NCI-H2029 (cell line): ENCODE measurements at regions not wholly inside any gene's neighbourhood (a gene's known extent, or its start where the extent isn't known, plus 50 kb on each side); places are given as distances from the start of the nearest gene placed in this dataset.

Experiments used
- DNase-seq: peaks from one replicate; lab custom pipeline; 2025; lab: John Stamatoyannopoulos, UW

DNA sequence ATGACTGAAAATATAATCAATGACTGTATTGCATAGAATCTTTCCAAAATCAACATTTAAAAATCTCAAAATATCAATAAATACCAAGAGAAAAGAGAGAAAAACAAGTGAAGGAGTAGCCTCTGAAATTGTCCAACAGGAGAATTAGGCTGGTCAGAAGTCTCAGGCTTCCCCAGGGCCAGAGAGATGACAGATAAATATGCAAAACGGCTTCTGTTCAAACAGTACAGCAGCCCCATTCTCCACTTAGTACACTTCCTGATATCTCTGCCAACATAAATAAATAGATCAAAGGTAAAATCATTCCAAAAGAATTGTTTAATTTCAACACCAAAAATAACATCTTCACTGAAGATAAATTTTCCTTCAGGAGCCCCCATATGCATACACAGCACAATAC lies 204.7 kb upstream of the GABRA2 start:
- DNase-seq: peak; percentile 2

DNA sequence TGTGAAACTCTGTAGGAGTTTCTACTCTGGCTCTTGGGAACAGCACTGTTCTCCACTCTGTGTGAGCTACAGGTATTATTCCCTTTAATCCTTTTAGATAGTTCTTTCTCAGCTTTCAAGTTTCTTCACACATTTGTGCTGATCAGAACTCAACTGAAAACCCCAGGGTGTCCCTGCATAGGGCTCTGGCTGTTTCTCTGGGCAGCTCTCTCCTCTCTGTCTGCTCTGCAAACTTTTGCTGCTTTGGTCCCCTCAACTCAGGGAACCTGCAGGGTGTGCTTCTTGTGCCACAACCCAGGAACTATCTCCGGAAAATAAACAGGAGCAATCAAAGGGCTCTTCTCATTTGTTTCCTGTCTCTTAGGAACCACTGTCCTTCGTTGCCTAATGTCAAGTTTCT lies 196.6 kb upstream of the GABRA2 start:
- no peak for DNase-seq

DNA sequence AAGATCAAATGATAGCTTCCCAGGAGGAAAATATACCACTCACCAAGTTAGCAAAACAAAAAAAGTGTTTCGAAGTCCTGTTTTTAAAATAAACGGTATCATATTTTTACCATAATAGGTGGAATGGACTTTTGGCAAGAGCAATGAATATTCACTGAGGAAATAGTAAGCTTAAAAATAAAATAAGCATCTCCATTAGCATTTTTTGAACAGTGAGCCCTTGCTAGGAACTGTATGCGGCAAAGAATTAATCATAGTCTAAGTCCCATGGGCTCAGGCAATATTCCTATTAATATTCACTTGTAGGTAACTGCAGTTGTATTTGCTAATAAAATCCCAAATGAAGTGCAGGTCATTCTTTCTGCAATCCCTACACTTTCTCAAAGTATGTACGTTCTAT lies 191.7 kb upstream of the GABRA2 start:
- DNase-seq: no peak

DNA sequence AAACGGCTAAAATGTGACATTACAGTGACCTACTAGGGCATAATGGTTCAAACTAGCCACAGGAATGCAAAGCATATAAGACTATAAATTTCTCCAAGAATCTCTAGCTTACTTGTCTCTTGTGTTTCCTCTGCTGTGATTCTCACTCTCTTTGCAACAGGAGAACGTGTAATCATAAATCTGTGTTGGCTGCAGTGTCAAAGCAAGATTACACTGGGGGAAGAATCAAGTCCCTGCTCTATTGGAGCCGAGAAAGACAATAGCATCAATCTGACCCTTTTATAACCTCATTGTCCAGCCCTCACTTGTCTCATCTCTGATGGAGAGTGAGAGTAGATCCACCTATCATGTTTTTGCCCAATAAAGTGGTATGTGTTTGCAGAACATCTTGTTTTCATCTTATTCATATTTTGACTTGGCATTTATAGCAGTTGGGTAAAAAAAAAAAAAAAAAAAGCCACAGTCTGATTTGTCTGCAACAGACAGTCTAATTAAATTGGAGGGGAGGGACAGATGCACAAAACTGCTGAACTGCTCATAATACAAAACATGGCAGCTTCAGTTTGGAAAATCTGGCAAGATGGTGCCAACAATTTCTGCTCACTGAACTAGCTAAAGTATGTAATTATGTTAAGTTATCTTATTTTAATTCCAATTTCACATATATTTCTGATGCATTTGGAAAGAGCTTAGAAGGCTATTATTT lies 165.0 kb upstream of the GABRA2 start:
- no peak for DNase-seq

DNA sequence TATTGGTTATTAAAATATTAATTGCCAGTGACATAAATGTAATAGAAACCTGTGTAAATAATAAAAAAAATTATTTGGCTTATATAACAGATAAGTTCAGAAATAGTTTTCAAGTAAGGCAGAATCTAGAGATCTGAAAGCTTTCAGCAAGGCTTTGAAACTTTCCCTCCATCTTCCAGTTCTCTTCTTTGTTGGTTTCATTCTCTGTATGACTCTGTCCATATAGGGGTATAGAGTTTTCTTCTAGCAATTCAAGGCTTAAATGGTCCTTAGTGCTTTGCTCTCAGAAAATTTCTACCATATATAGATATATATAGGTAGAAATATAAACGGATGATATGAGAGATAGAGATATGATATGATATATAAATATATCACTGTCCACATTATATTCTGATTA lies 160.5 kb upstream of the GABRA2 start:
- DNase-seq: no peak

DNA sequence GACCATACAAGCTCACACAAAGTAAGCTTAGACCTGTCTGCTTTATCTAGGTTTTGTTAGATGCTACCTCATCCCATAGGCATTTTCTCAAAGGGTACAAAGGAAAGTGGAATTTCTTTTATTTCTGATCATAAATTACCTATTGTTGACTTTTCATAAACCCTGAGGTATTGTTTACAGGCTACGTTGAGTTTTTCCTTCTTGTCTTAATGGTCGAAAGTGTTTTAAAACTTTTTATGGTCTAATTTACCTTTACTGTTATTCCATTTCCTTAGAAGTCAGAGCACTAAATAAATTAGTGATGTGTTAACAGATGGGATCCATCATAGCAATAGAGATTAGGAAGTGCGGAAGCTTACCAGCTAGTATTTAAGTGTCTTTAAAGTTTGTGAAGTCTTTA lies 159.2 kb upstream of the GABRA2 start:
- DNase-seq: no peak

DNA sequence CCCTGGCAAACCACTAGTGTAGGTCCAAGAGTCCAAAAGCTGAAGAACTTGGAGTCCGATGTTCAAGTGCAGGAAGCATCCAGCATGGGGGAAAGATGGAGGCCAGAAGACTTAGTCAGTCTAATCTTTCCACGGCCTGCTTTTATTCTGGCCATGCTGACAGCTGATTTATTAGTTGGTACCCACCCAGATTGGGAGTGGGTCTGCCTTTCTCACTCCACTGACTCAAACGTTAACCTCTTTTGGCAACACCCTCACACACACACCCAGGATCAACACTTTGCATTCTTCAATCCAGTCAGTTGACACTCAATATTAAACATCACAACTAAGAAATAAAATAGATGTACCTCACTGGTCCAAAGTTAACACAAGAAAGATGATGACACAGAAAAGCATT lies 134.8 kb upstream of the GABRA2 start:
- no peak for DNase-seq

DNA sequence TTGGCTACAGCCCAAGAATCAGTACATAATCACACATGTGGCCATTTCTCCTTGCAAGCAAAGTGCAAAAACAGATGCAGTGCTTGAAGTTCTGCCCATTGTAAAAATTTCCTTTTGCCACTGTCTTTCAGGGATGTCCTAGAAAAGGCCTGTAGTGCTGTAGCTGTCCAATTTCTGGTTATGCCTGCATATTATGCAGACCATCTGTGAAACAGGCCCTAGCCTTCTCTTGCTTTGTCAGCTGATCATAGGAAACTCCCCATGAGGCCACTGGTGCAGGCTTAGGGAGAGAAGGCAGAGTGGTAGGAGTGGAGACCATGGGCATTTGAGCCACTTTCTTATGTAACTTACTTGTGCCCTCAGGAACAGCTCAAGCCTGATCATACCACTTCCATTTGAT lies 130.4 kb upstream of the GABRA2 start:
- DNase-seq: no peak

DNA sequence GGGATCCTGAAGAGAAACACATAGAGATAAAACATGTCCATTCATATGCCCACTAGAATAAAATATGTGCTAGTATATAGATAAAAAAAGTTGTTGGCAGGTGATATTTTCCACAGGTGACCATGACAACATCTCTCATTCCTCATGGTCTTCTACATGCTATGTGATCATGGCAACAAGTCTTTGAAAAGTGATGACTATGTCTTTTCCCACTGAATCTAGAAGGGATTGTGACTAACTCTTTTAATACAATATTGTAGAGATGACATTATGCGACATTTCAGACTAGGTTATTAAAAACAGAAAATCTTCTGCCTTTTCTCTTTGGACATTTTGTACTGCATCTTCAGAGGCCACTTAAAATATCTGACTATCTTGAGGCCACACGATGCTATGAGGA lies 126.0 kb upstream of the GABRA2 start:
- no peak for DNase-seq

DNA sequence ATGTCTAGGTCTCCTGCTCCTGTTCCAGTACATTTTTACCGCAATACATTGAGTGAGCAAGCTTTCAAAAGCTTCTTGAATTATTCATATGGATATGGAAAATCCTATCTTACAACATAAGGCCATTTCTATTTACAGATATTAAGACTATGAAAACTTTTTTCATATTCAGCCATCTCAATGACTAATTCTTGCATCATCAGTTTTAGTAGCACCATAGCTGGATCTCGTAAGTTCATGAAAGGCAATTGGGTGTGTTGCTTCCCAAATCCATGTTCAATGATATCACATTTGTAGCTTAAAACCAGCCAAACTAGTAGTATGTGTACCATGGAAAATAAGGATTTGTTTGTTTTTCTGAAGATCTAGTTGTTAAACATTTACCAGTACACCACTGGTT lies 118.3 kb upstream of the GABRA2 start:
- no peak for DNase-seq

DNA sequence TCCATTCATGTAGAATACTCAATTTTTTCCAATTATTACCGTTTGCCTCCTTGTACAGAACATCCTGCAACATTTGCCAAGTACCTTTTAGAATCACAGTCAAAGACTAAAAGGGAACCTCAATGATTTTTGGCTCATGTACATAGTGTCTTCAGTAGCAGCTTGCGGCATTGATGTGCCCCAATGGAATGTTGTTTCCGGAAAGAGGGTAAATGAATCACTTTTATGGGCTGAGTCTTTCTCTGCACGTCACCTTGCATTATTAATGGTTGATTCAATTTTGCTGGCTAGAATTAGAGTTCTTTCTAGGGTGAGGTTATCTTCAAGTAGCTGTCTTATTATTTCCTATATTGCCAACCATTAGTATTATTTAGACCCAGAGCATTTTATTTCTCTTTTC lies 116.9 kb upstream of the GABRA2 start:
- DNase-seq: no peak

DNA sequence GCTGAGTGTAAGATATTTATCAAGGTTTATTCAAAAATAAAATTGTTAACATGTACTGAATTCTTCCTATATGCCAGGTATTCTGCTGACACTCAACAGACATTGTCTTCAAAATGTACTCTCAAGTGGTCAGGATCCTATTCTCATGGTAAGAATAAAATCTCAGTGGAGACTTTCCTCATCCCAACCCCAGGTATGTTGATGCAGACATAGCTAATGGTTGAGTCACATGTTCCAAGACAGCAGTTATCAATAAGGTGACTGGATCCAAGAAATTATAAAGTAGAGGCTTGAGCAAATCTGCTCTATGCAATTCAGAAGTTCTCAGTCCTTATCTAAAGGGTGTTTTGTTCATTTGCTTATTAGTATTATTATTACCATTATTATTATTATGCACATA lies 115.2 kb upstream of the GABRA2 start:
- no peak for DNase-seq

DNA sequence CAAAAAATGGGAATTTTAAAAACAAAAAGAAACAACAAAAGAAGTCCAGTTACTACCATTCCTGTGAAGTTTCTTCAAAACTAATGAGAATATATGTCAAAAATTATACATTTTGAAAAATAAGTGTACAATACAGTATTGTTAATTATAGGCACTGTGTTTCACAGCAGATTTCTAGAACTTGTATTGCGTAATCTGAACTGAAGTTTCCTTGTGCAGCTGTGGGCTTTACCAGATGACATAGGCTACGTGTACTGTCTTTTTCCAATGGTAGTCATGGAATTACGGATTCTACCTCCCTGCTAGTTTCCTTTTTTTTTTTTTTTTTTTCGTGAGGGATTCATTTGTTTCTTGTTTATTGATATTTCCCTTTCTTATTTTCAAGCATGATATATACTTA lies 113.8 kb upstream of the GABRA2 start:
- no peak for DNase-seq

DNA sequence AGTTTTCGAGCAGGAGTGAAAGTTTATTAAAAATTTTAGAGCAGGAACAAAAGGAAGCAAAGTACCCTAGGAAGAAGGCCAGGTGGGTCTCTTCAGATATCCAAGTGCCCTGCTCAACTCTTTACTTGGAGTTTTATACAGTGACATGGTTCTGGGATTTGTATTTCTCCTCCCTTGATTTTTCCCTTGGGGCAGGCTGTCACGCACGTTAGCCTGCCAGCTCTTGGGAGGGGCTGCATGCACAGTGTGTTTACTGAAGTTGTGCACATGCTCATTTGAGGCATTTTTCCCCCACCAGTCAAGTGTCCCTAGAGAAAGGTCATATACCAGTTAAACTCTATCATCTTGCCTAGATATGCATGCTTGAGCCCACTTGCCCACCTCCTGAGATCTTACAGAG lies 102.5 kb upstream of the GABRA2 start:
- DNase-seq: no peak

DNA sequence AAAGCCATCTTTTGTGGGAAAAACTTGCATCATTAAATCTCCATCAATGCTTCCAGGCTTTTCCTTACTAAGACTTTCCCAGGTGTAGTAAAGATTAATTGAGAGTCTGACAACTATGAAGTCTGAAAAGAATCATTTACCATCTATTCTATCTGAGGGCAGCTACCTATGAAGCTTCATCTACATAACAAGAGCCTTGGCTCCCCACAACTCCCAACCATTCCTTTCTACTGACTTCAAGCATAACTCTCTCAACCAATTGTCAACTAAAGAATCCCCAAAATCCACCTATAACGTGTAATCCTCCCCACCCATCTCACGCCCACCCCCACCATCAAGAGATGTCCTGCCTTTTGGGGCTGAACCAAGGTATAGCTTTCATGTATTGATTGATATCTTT lies 101.5 kb upstream of the GABRA2 start:
- no peak for DNase-seq

DNA sequence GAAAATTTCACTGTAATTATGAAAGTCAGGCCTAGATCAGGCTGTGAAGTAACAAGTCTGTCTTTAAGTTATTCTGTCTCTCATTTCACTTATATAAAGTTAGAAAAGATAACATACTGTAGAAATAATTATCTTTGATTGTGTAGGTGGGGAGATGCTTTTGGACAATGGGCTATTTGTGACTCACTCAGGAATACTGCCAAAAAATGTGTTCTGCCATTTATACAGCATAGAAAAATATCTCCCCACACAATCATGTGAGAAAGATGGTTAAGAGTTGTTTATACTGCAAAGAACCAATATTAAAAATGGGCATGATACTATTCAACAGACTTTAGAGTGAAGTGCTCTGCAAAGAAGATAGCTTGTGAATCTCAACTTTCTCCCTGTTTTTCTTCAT lies 95.0 kb upstream of the GABRA2 start:
- no peak for DNase-seq

DNA sequence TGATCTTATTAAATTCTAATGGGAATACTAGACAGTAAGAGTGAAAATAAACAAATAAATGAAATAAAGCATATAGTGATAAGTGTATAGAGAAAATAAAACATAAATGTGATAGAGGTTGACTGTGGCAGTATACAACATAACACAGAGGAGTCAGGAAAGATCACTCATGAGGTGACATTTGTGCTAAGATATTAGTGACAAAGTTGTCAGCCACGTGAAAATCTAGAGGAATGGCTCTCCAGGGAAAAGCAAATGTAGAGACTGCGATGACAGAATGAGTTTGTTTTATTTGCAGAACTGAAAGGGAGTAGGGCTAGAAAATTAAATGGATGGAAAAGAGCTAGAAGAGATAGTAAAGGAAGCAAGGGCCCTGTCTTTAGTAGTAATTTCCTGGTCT lies 72.8 kb upstream of the GABRA2 start:
- no peak for DNase-seq

DNA sequence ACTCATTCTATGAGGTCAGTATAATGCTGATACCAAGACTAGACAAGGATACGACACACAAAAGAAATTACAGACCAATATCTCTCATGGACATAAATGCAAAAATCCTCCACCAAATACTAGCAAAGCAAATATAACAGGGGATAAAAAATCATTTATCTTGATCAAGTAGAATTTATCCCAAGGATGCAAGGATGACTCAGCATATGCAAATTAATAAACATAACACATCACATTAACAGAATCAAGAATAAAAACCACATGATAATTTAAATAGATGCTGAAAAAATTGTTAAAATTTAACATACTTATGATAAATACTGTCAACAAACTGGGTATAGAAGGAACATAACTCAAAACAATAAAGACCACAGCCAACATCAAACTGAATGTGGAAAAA lies 69.4 kb upstream of the GABRA2 start:
- DNase-seq: no peak

DNA sequence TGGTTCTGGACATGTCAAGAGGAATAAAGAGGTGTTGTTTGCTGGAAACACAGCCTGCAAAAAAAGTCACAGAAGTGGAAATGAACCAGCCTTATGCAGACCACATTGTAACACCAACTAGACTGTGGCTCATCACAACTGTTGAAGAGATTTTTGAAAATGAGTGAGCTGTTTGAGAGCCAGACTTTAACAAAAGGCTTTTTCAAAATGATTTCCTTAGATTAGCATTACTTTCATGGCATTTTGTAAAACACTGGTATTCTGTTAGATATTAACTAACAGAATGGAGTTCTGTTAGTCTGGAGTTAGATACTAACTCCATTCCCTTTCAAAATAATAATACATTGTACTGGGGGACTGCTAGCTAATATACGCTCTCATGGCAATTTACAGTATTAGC lies 60.6 kb upstream of the GABRA2 start:
- no peak for DNase-seq

DNA sequence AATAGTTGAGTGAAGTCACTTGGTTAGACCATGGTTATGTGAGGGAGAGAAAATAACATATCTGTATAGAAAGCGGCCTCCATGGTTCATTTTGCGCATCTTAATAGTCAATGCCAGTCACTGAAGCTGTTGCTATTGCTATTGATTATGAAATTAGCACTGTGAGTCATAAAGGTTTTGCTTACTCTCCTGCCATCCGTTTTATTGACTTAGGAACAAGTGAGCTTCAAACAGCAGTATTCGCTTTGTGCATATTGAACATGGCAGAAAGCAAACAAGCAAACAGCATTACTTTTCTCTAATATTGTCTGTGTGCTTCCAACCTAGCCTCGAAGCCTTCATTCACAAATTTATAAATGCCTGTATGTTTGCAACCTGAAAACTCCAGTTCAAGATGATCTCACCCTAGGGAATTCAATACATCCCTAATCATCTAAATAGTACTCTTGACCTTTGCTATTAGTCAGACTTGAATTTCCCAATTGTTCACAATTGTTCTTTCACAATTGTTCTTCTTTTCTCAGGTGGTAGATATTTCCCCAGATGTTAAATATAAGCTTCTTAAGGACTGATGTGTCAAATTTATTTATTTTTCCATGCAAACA lies 55.9 kb upstream of the GABRA2 start:
- no peak for DNase-seq

DNA sequence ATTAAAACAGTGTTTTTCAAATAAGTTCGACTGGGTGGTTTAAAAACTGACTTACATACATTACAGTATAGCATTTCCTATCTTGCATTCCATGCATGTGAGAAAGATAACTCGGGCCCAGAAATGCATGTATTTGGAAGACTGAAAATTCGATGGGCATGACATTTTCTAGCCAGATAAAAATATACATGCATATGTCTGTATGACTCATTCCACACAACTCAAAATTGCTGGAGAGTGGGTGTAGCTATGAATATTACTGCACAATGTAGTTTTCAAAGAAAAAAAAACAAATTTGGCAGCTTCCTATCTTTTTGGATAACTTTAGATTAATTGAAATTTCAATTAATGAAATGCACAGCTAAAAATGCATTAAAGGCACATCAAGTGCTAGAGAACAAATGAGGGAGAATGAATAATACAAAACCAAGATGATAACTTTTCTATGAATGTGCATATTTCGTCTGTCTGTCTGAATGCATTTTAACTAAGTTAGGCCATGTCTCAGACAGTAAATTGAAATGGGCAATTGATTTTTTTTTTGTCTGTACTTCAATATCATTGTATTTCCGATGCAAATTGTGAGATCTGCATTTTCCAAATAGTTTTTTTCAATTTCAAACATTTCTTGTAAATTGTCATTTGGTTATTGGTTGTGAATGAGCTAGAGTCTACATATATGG lies 54.5 kb upstream of the GABRA2 start:
- DNase-seq: no peak

DNA sequence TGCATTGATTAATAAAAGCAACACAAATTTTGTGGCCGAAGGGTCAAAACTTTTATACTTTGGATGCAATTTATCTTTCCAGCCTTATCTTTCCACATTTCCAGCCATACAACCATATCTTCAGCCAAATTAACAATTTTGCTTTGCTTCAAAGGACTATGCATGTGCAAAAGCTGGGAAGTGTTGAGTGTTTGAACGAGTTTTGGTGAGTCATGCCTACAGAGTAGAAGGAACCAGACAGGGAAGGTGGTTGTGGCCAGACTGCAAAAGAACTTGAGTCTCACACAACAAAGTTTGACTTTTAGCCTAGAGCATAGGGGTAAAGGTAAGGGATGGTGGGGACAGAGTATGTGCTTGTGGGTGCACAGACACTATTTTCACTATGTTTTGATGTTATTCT lies 53.0 kb upstream of the GABRA2 start:
- no peak for DNase-seq

DNA sequence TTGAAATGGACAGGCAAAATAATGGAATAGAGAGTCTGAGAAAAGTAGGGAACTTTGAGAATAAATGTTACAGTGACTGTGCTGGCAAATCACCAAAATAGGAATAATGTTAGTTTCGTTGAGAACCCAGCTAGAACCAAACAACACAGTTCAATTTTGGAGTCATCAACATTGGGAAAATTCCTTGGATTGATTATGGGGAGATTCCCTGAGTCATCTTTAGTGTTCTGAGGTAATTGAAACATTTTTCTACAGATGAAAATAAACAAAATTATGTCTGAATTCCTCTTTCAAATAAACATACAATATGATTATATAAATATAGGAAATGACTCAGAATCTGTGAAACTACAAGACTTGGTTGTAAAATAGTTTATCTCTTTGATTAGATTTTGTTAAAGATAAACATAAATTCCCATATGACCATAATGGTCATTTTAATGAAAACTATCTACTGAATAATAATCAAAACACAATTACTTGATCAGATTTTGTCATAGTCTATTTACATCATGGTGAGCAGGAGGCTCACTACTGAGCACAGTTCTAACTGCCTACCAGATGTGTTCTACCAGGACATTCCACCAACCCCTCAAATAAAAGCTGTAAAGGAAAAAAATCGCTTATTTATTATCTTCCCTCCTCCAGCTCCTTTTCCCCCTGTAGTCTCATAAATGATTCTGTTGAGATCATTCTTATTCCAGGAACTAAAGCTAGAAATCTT lies 51.4 kb upstream of the GABRA2 start:
- no peak for DNase-seq
